ENCODE measurements at regions not wholly inside any gene's neighbourhood (a gene's known extent, or its start where the extent isn't known, plus 50 kb on each side); places are given as distances from the start of the nearest gene placed in this dataset.

DNA sequence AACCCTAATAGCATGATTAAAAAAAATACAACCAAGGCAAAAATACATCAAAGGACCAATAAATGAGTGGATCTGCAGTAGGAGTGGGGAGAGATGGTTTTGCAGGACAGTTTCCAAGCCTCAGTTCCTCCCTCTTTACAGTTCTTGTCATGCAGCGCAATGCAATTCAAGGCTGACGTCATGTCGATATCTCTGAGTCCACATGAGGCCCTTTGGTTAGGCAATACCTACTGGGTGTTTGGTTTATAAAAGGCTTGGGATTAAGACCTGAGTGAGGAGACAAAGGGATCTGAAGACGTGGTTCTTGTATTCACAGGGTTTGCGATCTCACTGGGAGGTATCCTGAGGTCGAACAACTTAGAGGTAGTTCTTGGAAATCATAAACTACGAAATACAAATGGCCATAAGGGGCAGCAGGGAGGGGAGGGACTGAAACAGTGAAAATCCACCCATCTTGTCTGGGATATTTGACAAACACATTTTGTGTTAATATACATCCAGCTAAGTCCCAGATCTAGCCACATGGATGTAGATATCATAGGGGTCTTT lies 441.0 kb downstream of the FUT8 start:
- DNase-seq = no peak
- WGBS (ENCODE audit: low lambda C conversion rate) = 50% methylated on average over 7 of the region's 7 CpGs
- Histone ChIP-seq H3K36me3 (replicated peaks in 1 of 2; ENCODE audit: control insufficient read depth in 1 of 2, insufficient read depth in 2 of 2, low read length in 1 of 2) (no peaks in the 10 kb centered on the region), H3K4me3 (ENCODE audit: low read depth in 2 of 2, low read length in 1 of 2) (no peak overlapping the region), H3K9me2 (no peaks in the 10 kb centered on the region), H3K9ac (no peak overlapping the region), H3F3A (replicated peaks; ENCODE audit: insufficient read depth) (no peaks in the 10 kb centered on the region), H3K4me2 (no peak overlapping the region), H4K20me1 (ENCODE audit: insufficient read depth) (no peaks in the 10 kb centered on the region), H3K27me3 (ENCODE audit: insufficient read depth) (no peaks in the 10 kb centered on the region), H2AFZ (ENCODE audit: low read depth) (no peak overlapping the region), H3K9me3 (no peaks in the 10 kb centered on the region), H3K79me2 (ENCODE audit: insufficient read depth) (no peaks in the 10 kb centered on the region), H3K4me1 (ENCODE audit: control insufficient read depth in 1 of 2, insufficient read depth in 2 of 2, low read depth in 1 of 2, low read length in 1 of 2) (peaks cover 0 to 8% of the 10 kb centered on the region in 2 experiments; a peak in 1 of 4 replicates), H3K27ac (ENCODE audit: low read depth in 2 of 2, low read length in 1 of 2) (no peak overlapping the region)
- TF ChIP-seq FOSL2 (IDR thresholded peaks at IDR 0.05; ENCODE audit: borderline replicate concordance, low read depth) = no peak
- TF ChIP-seq, protein P1, sequence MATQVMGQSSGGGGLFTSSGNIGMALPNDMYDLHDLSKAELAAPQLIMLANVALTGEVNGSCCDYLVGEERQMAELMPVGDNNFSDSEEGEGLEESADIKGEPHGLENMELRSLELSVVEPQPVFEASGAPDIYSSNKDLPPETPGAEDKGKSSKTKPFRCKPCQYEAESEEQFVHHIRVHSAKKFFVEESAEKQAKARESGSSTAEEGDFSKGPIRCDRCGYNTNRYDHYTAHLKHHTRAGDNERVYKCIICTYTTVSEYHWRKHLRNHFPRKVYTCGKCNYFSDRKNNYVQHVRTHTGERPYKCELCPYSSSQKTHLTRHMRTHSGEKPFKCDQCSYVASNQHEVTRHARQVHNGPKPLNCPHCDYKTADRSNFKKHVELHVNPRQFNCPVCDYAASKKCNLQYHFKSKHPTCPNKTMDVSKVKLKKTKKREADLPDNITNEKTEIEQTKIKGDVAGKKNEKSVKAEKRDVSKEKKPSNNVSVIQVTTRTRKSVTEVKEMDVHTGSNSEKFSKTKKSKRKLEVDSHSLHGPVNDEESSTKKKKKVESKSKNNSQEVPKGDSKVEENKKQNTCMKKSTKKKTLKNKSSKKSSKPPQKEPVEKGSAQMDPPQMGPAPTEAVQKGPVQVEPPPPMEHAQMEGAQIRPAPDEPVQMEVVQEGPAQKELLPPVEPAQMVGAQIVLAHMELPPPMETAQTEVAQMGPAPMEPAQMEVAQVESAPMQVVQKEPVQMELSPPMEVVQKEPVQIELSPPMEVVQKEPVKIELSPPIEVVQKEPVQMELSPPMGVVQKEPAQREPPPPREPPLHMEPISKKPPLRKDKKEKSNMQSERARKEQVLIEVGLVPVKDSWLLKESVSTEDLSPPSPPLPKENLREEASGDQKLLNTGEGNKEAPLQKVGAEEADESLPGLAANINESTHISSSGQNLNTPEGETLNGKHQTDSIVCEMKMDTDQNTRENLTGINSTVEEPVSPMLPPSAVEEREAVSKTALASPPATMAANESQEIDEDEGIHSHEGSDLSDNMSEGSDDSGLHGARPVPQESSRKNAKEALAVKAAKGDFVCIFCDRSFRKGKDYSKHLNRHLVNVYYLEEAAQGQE (IDR thresholded peaks at IDR 0.05; ENCODE audit: low read depth, low read length) = no peak
- TF ChIP-seq TCF12 (IDR thresholded peaks at IDR 0.05) = no peak
- TF ChIP-seq ELF1 (IDR thresholded peaks at IDR 0.05) = no peak
- TF ChIP-seq, protein P2, sequence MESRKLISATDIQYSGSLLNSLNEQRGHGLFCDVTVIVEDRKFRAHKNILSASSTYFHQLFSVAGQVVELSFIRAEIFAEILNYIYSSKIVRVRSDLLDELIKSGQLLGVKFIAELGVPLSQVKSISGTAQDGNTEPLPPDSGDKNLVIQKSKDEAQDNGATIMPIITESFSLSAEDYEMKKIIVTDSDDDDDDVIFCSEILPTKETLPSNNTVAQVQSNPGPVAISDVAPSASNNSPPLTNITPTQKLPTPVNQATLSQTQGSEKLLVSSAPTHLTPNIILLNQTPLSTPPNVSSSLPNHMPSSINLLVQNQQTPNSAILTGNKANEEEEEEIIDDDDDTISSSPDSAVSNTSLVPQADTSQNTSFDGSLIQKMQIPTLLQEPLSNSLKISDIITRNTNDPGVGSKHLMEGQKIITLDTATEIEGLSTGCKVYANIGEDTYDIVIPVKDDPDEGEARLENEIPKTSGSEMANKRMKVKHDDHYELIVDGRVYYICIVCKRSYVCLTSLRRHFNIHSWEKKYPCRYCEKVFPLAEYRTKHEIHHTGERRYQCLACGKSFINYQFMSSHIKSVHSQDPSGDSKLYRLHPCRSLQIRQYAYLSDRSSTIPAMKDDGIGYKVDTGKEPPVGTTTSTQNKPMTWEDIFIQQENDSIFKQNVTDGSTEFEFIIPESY (IDR thresholded peaks at IDR 0.05; ENCODE audit: borderline replicate concordance, low read depth) = no peak
- TF ChIP-seq FOXJ3 (CRISPR knock-in tag; IDR thresholded peaks at IDR 0.05) = no peak
- TF ChIP-seq POLR2AphosphoS5 (IDR thresholded peaks at IDR 0.05; ENCODE audit: low read depth, low read length) = no peak
- TF ChIP-seq RAD21 (IDR thresholded peaks at IDR 0.05; ENCODE audit: low read length) = no peak
- ChIA-PET CTCF (interaction anchor here (0.6 to 2.1 kb wide), 3 partner anchors 23 to 549 kb away, joined by 4 read pairs; no protein-coding TSS in a partner anchor), POLR2A (no interaction called here)

DNA sequence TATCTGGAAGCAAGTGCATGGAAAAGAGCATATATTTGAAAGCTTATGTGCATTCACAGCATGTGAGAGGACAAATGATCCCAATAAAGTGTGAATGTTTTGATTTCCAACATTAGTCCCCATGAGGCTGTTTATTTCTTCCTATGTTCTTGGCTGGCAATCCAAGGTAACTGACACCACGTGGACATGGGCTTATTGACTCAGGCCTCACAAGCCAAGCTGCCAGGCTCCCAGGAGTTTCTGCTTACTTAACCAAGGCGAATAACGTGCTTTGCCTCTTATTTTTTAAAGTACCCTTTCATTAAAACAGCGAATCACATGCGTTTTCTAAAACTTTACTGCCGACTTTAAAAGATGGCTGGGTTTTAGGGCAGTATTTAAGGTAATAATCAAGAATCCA lies 441.7 kb downstream of the FUT8 start:
- no peak overlapping the region for H2AFZ ChIP-seq (ENCODE audit: low read depth)
- no peaks in the 10 kb centered on the region for H3K79me2 ChIP-seq (ENCODE audit: insufficient read depth)
- H3K4me2 ChIP-seq = no peak overlapping the region
- ChIA-PET CTCF (interaction anchor here (0.8 kb wide), 1 partner anchor 22 kb away, joined by 4 read pairs; no protein-coding TSS in a partner anchor), POLR2A (no interaction called here)
- no peaks in the 10 kb centered on the region for H3K36me3 ChIP-seq (replicated peaks in 1 of 2; ENCODE audit: control insufficient read depth in 1 of 2, insufficient read depth in 2 of 2, low read length in 1 of 2)
- H3K4me1 ChIP-seq (ENCODE audit: control insufficient read depth in 1 of 2, insufficient read depth in 2 of 2, low read depth in 1 of 2, low read length in 1 of 2) = peaks cover 0 to 8% of the 10 kb centered on the region in 2 experiments; a peak in 1 of 4 replicates
- no peaks in the 10 kb centered on the region for H3K27me3 ChIP-seq (ENCODE audit: insufficient read depth)
- no peaks in the 10 kb centered on the region for H3K9me2 ChIP-seq
- no peaks in the 10 kb centered on the region for H4K20me1 ChIP-seq (ENCODE audit: insufficient read depth)
- no peak overlapping the region for H3K9ac ChIP-seq
- H3F3A ChIP-seq (replicated peaks; ENCODE audit: insufficient read depth) = no peaks in the 10 kb centered on the region
- H3K9me3 ChIP-seq = no peaks in the 10 kb centered on the region
- no peak overlapping the region for H3K4me3 ChIP-seq (ENCODE audit: low read depth in 2 of 2, low read length in 1 of 2)
- no peak overlapping the region for H3K27ac ChIP-seq (ENCODE audit: low read depth in 2 of 2, low read length in 1 of 2)
- TF ChIP-seq MXI1 (IDR thresholded peaks at IDR 0.05; ENCODE audit: low read depth, low read length) (no peak), FOXJ3 (CRISPR knock-in tag; IDR thresholded peaks at IDR 0.05) (no peak), GABPA (IDR thresholded peaks at IDR 0.05; ENCODE audit: low read depth) (no peak), FOSL2 (IDR thresholded peaks at IDR 0.05; ENCODE audit: borderline replicate concordance, low read depth) (no peak), ELF1 (IDR thresholded peaks at IDR 0.05) (no peak), CHD2 (IDR thresholded peaks at IDR 0.05; ENCODE audit: low read length, partially characterized antibody) (no peak), TEAD4 (IDR thresholded peaks at IDR 0.05; ENCODE audit: borderline replicate concordance, insufficient read depth) (no peak), TCF12 (IDR thresholded peaks at IDR 0.05) (no peak), RFX5 (IDR thresholded peaks at IDR 0.05; ENCODE audit: low read length) (no peak)
- TF ChIP-seq, protein P3, sequence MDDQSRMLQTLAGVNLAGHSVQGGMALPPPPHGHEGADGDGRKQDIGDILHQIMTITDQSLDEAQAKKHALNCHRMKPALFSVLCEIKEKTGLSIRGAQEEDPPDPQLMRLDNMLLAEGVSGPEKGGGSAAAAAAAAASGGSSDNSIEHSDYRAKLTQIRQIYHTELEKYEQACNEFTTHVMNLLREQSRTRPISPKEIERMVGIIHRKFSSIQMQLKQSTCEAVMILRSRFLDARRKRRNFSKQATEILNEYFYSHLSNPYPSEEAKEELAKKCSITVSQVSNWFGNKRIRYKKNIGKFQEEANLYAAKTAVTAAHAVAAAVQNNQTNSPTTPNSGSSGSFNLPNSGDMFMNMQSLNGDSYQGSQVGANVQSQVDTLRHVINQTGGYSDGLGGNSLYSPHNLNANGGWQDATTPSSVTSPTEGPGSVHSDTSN (IDR thresholded peaks at IDR 0.05) = no peak
- TF ChIP-seq, protein P4, sequence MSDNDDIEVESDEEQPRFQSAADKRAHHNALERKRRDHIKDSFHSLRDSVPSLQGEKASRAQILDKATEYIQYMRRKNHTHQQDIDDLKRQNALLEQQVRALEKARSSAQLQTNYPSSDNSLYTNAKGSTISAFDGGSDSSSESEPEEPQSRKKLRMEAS (IDR thresholded peaks at IDR 0.05; ENCODE audit: low read depth) = no peak
- no peak for DNase-seq
- WGBS (ENCODE audit: low lambda C conversion rate) = 38% methylated on average over 6 of the region's 6 CpGs

All from SK-N-SH (cell line).